ENCODE measurements at regions not wholly inside any gene's neighbourhood (a gene's known extent, or its start where the extent isn't known, plus 50 kb on each side); places are given as distances from the start of the nearest gene placed in this dataset.

- FAIRE-seq = no peak
- no peak overlapping the region for H2AFZ ChIP-seq (ENCODE audit: low read length)
Measured at GRCh38 chr5:155353231-155353630, 339.7 kb downstream of the KIF4B start.

More at GRCh38 chr5:155353231-155353630, 339.7 kb downstream of the KIF4B start:
- no peak overlapping the region for H3K14ac ChIP-seq (ENCODE audit: insufficient read length)
- H3K79me1 ChIP-seq (ENCODE audit: low read depth, low read length) = no peaks in the 10 kb centered on the region
- no peaks in the 10 kb centered on the region for H3K27me3 ChIP-seq (replicated peaks in 1 of 4; ENCODE audit: control insufficient read depth in 3 of 4, extremely low read depth in 1 of 4, insufficient read depth in 3 of 4, low read length in 3 of 4)
- peaks cover 0 to 3% of the 10 kb centered on the region in 2 experiments; a peak in 1 of 4 replicates for H3K9me3 ChIP-seq (ENCODE audit: insufficient read depth in 2 of 2, low read depth in 1 of 2, low read length in 1 of 2)
- no peak overlapping the region for H2BK15ac ChIP-seq (ENCODE audit: low read length)
- no peak overlapping the region for H3K56ac ChIP-seq (replicated peaks; ENCODE audit: insufficient read length, low read depth, low read length)
- CTCF ChIA-PET (ENCODE audit: partially characterized antibody) = no interaction called here
- H3K79me2 ChIP-seq (ENCODE audit: control insufficient read depth in 1 of 2, insufficient read depth in 2 of 2, low read length in 2 of 2) = no peaks in the 10 kb centered on the region
- POLR2A ChIA-PET (ENCODE audit: partially characterized antibody) = no interaction called here
- H2BK5ac ChIP-seq (ENCODE audit: low read depth, low read length) = no peak overlapping the region
- no peak overlapping the region for H3K4me2 ChIP-seq (ENCODE audit: insufficient read depth in 1 of 2, low read depth in 2 of 2, low read length in 2 of 2)
- H3K36me3 ChIP-seq (ENCODE audit: control insufficient read depth in 2 of 4, insufficient read depth in 4 of 4, low read length in 3 of 4) = no peaks in the 10 kb centered on the region
- H3K27ac ChIP-seq (ENCODE audit: low read depth, low read length) = no peak overlapping the region
- no peak overlapping the region for H3K9ac ChIP-seq (replicated peaks in 1 of 4; ENCODE audit: extremely low read depth in 1 of 4, low read depth in 3 of 4, low read length in 3 of 4)
- no peak overlapping the region for H2AK5ac ChIP-seq (ENCODE audit: low read depth, low read length)
- no peak overlapping the region for H3K23ac ChIP-seq (ENCODE audit: insufficient read length)
- H3K23me2 ChIP-seq (ENCODE audit: low read depth, low read length) = no peaks in the 10 kb centered on the region
- no peak overlapping the region for H4K91ac ChIP-seq (replicated peaks; ENCODE audit: insufficient read length, low read length)
- no peaks in the 10 kb centered on the region for H3K4me1 ChIP-seq (replicated peaks in 1 of 4; ENCODE audit: control insufficient read depth in 3 of 4, insufficient read depth in 4 of 4, low read length in 3 of 4)
- no peak overlapping the region for H2BK20ac ChIP-seq (ENCODE audit: low read length)
- H2BK120ac ChIP-seq (replicated peaks; ENCODE audit: low read depth, low read length) = no peak overlapping the region
- no peaks in the 10 kb centered on the region for H4K20me1 ChIP-seq (replicated peaks in 1 of 2; ENCODE audit: control insufficient read depth in 1 of 2, insufficient read depth in 2 of 2, low read length in 2 of 2)
- H3K4ac ChIP-seq (replicated peaks; ENCODE audit: insufficient read length, low read depth, low read length) = no peak overlapping the region
- H3K4me3 ChIP-seq (ENCODE audit: extremely low read depth in 1 of 4, insufficient read depth in 2 of 4, low read depth in 3 of 4, low read length in 4 of 4) = no peak overlapping the region
- DNase-seq (ENCODE audit: low read depth in 1 of 2, low spot score in 2 of 2) = no peak
- TF ChIP-seq SRF (IDR thresholded peaks at IDR 0.05; ENCODE audit: low read depth, low read length) (no peak), BACH1 (IDR thresholded peaks at IDR 0.05; ENCODE audit: low read length) (no peak), USF2 (IDR thresholded peaks at IDR 0.05; ENCODE audit: low read length) (no peak), RFX5 (IDR thresholded peaks at IDR 0.05; ENCODE audit: borderline replicate concordance, low read depth, low read length) (no peak), MAX (IDR thresholded peaks at IDR 0.05) (no peak)
- H4K5ac ChIP-seq (ENCODE audit: insufficient read length, low read depth, low read length) = no peak overlapping the region
- H4K8ac ChIP-seq (ENCODE audit: extremely low read depth, insufficient read depth, low read length) = no peak overlapping the region
- H2BK12ac ChIP-seq (ENCODE audit: low read depth, low read length) = no peak overlapping the region
- no peak overlapping the region for H3K18ac ChIP-seq (ENCODE audit: extremely low read depth, low read length)

Data from H1 (cell line).